Neural progenitor cell (in vitro differentiated cells): ENCODE measurements at regions not wholly inside any gene's neighbourhood (a gene's known extent, or its start where the extent isn't known, plus 50 kb on each side); places are given as distances from the start of the nearest gene placed in this dataset.

Source experiments
- DNase-seq: peaks from one replicate; pipeline ENCODE4 v3.0.0-alpha.2; 2016; ENCODE audit warnings: low spot score
- H2AFZ ChIP-seq: fragments of 200-600 bp; sonication (generic); replicated peaks from 2 replicates; pipeline ENCODE4 v1.6.1; 2016; ENCODE audit warnings: antibody characterized with exemption
- H3F3A ChIP-seq: fragments of 200-600 bp; sonication (generic); 2 replicates; pipeline ENCODE4 v1.6.1; 2016; ENCODE audit warnings: antibody characterized with exemption, low read depth
- H3K27ac ChIP-seq: fragments of 200-600 bp; sonication (generic); 2 replicates; pipeline ENCODE4 v1.5.1; 2016; ENCODE audit warnings: mild to moderate bottlenecking
- H3K27me3 ChIP-seq: fragments of 200-600 bp; sonication (generic); 2 replicates; pipeline ENCODE4 v1.6.1; 2016; ENCODE audit warnings: mild to moderate bottlenecking, moderate library complexity
- H3K36me3 ChIP-seq: fragments of 200-600 bp; sonication (generic); 2 replicates; pipeline ENCODE4 v1.5.1; 2016
- H3K4me1 ChIP-seq: fragments of 200-600 bp; sonication (generic); 2 replicates; pipeline ENCODE4 v1.6.1; 2016; ENCODE audit warnings: mixed run types
- H3K4me2 ChIP-seq: fragments of 200-600 bp; sonication (generic); 2 replicates; pipeline ENCODE4 v1.6.1; 2016
- H3K4me3 ChIP-seq: fragments of 200-600 bp; sonication (generic); 2 replicates; pipeline ENCODE4 v1.5.1; 2016
- H3K79me2 ChIP-seq: fragments of 200-600 bp; sonication (generic); 2 replicates; pipeline ENCODE4 v1.6.1; 2016; ENCODE audit warnings: low read depth
- H3K9ac ChIP-seq: fragments of 200-600 bp; sonication (generic); 2 replicates; pipeline ENCODE4 v1.6.1; 2016
- H3K9me3 ChIP-seq: fragments of 200-600 bp; sonication (generic); 2 replicates; pipeline ENCODE4 v1.5.1; 2016; ENCODE audit warnings: low read depth
- H4K20me1 ChIP-seq: fragments of 200-600 bp; sonication (generic); 2 replicates; pipeline ENCODE4 v1.6.1; 2016; ENCODE audit warnings: low read depth
- H3K27ac Mint-ChIP-seq: 3 replicates; pipeline ENCODE4 v1.8.0; 2021; ENCODE audit warnings: mixed read lengths
- H3K27me3 Mint-ChIP-seq: 2 replicates; pipeline ENCODE4 v1.8.0; 2022; ENCODE audit warnings: low read depth, mild to moderate bottlenecking, inconsistent platforms, moderate library complexity, mixed read lengths; ENCODE audit not compliant: insufficient read depth
- H3K36me3 Mint-ChIP-seq: 3 replicates; pipeline ENCODE4 v1.8.0; 2021; ENCODE audit warnings: mixed read lengths
- H3K4me1 Mint-ChIP-seq: 3 replicates; pipeline ENCODE4 v1.8.0; 2021; ENCODE audit warnings: mixed read lengths
- H3K4me3 Mint-ChIP-seq: 3 replicates; pipeline ENCODE4 v1.8.0; 2021; ENCODE audit warnings: mild to moderate bottlenecking, moderate library complexity, mixed read lengths
- H3K9me3 Mint-ChIP-seq: 3 replicates; pipeline ENCODE4 v1.8.0; 2020; ENCODE audit warnings: mixed read lengths
- EZH2 ChIP-seq: fragments of 200-600 bp; sonication (generic); IDR thresholded peaks from 2 replicates; pipeline ENCODE4 v1.6.1; 2017; ENCODE audit warnings: antibody characterized with exemption, mild to moderate bottlenecking, moderate library complexity
- EZH2phosphoT487 ChIP-seq: fragments of 200-600 bp; sonication (generic); IDR thresholded peaks from 2 replicates; pipeline ENCODE4 v1.6.1; 2017; ENCODE audit warnings: antibody characterized with exemption
- TF ChIP-seq, protein P1 (sequence below): fragments of 200-600 bp; sonication (generic); IDR thresholded peaks from 2 replicates; pipeline ENCODE4 v1.5.1; 2017; ENCODE audit warnings: antibody characterized with exemption, mild to moderate bottlenecking

DNA sequence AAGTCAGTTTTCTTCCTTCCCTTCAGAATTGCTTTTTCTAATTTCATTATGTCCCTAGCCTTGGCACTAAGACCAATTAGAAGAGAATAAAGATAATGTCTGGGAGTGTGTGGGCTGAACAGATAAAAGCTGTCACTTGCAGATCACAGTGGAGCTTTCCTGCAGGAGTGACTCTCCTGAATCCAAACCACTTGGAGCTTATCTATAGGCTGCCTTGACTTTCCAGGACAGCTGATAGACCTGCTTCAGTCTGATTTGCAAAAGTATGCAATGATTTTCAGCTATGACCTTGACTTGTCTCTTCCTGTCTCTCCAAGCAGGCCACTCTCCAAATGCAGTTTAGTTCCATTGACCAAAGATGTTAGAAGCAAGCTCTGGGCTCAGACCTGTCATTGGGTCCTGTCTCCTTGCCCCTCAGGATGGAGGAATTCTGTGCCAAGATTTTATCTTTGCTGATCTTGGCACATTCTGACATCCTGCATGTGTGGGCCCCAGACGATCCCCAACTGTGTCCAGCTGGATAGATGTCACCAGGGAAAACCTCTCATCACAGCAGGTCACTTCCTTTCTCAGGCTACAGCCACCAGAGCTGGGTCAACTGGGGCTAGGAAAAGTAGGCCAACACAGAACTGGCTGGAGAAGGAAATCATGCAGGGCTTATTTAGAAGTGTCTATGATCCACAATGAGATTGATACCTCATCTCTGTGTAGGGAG, 120.9 kb upstream of the ZNF438 start:
- H3K4me2 ChIP-seq, result no peak overlapping the region
- TF ChIP-seq, protein P1, sequence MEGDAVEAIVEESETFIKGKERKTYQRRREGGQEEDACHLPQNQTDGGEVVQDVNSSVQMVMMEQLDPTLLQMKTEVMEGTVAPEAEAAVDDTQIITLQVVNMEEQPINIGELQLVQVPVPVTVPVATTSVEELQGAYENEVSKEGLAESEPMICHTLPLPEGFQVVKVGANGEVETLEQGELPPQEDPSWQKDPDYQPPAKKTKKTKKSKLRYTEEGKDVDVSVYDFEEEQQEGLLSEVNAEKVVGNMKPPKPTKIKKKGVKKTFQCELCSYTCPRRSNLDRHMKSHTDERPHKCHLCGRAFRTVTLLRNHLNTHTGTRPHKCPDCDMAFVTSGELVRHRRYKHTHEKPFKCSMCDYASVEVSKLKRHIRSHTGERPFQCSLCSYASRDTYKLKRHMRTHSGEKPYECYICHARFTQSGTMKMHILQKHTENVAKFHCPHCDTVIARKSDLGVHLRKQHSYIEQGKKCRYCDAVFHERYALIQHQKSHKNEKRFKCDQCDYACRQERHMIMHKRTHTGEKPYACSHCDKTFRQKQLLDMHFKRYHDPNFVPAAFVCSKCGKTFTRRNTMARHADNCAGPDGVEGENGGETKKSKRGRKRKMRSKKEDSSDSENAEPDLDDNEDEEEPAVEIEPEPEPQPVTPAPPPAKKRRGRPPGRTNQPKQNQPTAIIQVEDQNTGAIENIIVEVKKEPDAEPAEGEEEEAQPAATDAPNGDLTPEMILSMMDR, result no peak
- TF ChIP-seq EZH2 (no peak), EZH2phosphoT487 (no peak)
- Mint-ChIP-seq H3K4me1 (peaks cover 20% of the 10 kb centered on the region), H3K27me3 (no peaks in the 10 kb centered on the region), H3K9me3 (no peaks in the 10 kb centered on the region), H3K36me3 (peaks cover 1% of the 10 kb centered on the region), H3K27ac (no peak overlapping the region), H3K4me3 (no peak overlapping the region)
- H2AFZ ChIP-seq, result no peak overlapping the region
- no peaks in the 10 kb centered on the region for H3K27me3 ChIP-seq
- H4K20me1 ChIP-seq, result no peaks in the 10 kb centered on the region
- H3K9ac ChIP-seq, result no peak overlapping the region
- no peak overlapping the region for H3K27ac ChIP-seq
- H3K9me3 ChIP-seq, result no peaks in the 10 kb centered on the region
- H3K4me1 ChIP-seq, result peaks cover 6% of the 10 kb centered on the region
- no peaks in the 10 kb centered on the region for H3K36me3 ChIP-seq
- DNase-seq, result no peak
- no peaks in the 10 kb centered on the region for H3K79me2 ChIP-seq
- no peak overlapping the region for H3K4me3 ChIP-seq
- H3F3A ChIP-seq, result no peaks in the 10 kb centered on the region

DNA sequence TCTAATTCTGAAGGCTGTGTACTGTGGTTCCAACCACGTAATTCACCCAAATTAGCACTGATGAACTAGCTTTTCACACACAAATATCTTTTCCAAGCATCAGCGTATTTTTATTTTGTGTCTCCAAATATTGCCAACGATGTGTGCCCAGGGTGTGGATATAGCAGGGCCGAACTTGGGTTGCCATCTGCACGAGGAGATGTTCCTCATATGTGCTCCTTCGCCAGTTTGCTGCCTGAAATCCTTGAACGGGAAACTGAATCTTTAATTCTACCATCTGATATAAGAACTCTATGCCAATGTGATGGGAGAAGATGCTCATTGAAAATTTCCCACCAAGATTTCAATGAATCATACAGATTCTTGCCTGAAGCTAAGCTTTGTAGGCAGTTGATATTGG, 121.5 kb upstream of the ZNF438 start:
- TF ChIP-seq EZH2, result no peak
- TF ChIP-seq EZH2phosphoT487, result no peak
- TF ChIP-seq, protein P1, result no peak
- H3K4me3 ChIP-seq, result no peak overlapping the region
- no peak overlapping the region for H3K27ac Mint-ChIP-seq
- no peaks in the 10 kb centered on the region for H3K9me3 ChIP-seq
- H3F3A ChIP-seq, result no peaks in the 10 kb centered on the region
- no peaks in the 10 kb centered on the region for H3K27me3 ChIP-seq
- peaks cover 6% of the 10 kb centered on the region for H3K4me1 ChIP-seq
- no peak overlapping the region for H3K4me2 ChIP-seq
- H3K36me3 ChIP-seq, result no peaks in the 10 kb centered on the region
- H3K9me3 Mint-ChIP-seq, result no peaks in the 10 kb centered on the region
- H3K4me1 Mint-ChIP-seq, result peaks cover 25% of the 10 kb centered on the region
- H3K27me3 Mint-ChIP-seq, result no peaks in the 10 kb centered on the region
- H3K9ac ChIP-seq, result no peak overlapping the region
- no peaks in the 10 kb centered on the region for H3K79me2 ChIP-seq
- DNase-seq, result no peak
- H3K27ac ChIP-seq, result no peak overlapping the region
- no peak overlapping the region for H2AFZ ChIP-seq
- H4K20me1 ChIP-seq, result no peaks in the 10 kb centered on the region
- H3K4me3 Mint-ChIP-seq, result no peak overlapping the region
- H3K36me3 Mint-ChIP-seq, result peaks cover 1% of the 10 kb centered on the region

DNA sequence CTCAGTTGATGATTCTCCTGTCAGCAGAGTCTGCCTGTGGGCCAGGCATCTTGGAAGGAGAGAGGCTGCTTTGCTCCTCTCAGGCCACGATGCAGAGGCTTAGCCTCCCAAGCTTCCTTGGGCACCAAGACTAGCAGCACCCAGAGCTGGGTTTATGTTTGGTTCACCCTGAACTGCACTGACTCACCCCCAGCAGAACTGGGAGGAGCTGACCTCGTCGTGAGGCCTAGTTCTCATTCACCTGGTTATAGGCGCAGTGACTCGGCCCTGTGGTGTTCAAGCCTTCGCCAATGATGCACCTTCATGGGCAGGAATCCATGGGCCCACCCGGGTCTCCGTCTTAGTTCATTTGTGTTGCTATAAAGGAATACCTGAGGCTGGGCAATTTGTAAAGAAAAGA, 122.0 kb upstream of the ZNF438 start:
- TF ChIP-seq EZH2, result no peak
- TF ChIP-seq, protein P1, result no peak
- TF ChIP-seq EZH2phosphoT487, result no peak
- Histone ChIP-seq H3K79me2 (no peaks in the 10 kb centered on the region), H3K9ac (no peak overlapping the region), H3K4me1 (peaks cover 6% of the 10 kb centered on the region), H3K36me3 (no peaks in the 10 kb centered on the region), H2AFZ (no peak overlapping the region), H3K9me3 (no peaks in the 10 kb centered on the region), H3K27ac (no peak overlapping the region), H4K20me1 (no peaks in the 10 kb centered on the region), H3K27me3 (no peaks in the 10 kb centered on the region), H3K4me3 (no peak overlapping the region), H3F3A (no peaks in the 10 kb centered on the region), H3K4me2 (no peak overlapping the region)
- Mint-ChIP-seq H3K4me1 (peaks cover 25% of the 10 kb centered on the region), H3K27me3 (no peaks in the 10 kb centered on the region), H3K4me3 (no peak overlapping the region), H3K9me3 (no peaks in the 10 kb centered on the region), H3K36me3 (peaks cover 1% of the 10 kb centered on the region), H3K27ac (no peak overlapping the region)
- DNase-seq, result no peak
